GM23338 (cell line): ENCODE measurements at regions not wholly inside any gene's neighbourhood (a gene's known extent, or its start where the extent isn't known, plus 50 kb on each side); places are given as distances from the start of the nearest gene placed in this dataset.

Source experiments
- ATAC-seq: fragments of 200-7000 bp; cut with Tn5 transposase; 3 replicates; pipeline ENCODE4 v1.9.1; 2020
- DNase-seq: peaks from one replicate; pipeline ENCODE4 v3.0.0-alpha.2; 2015; ENCODE audit warnings: low spot score
- H2AFZ ChIP-seq: fragments of 200-600 bp; sonication (generic); 2 replicates; pipeline ENCODE4 v1.8.0; 2016; ENCODE audit warnings: antibody characterized with exemption, mild to moderate bottlenecking, moderate library complexity
- H3F3A ChIP-seq: fragments of 200-600 bp; sonication (generic); replicated peaks from 2 replicates; pipeline ENCODE4 v1.8.0; 2017; ENCODE audit warnings: antibody characterized with exemption, mixed run types, low read depth
- H3K27ac ChIP-seq: fragments of 200-600 bp; sonication (generic); 2 replicates; pipeline ENCODE4 v1.6.1; 2016; ENCODE audit warnings: low read depth
- H3K27me3 ChIP-seq: fragments of 200-600 bp; sonication (generic); 2 replicates; pipeline ENCODE4 v1.8.0; 2016; ENCODE audit warnings: mild to moderate bottlenecking, mixed run types, moderate library complexity; ENCODE audit not compliant: insufficient read depth
- H3K36me3 ChIP-seq: fragments of 200-600 bp; sonication (generic); 2 replicates; pipeline ENCODE4 v1.8.0; 2016; ENCODE audit warnings: mild to moderate bottlenecking; ENCODE audit not compliant: insufficient read depth
- H3K4me1 ChIP-seq: fragments of 200-600 bp; sonication (generic); 2 replicates; pipeline ENCODE4 v1.8.0; 2016; ENCODE audit warnings: mild to moderate bottlenecking, moderate library complexity; ENCODE audit not compliant: insufficient read depth
- H3K4me2 ChIP-seq: fragments of 200-600 bp; sonication (generic); 2 replicates; pipeline ENCODE4 v1.7.1; 2017; ENCODE audit warnings: mixed run types
- H3K4me3 ChIP-seq: fragments of 200-600 bp; sonication (generic); 2 replicates; pipeline ENCODE4 v1.6.1; 2016; ENCODE audit warnings: mixed run types
- H3K79me2 ChIP-seq: fragments of 200-600 bp; sonication (generic); replicated peaks from 2 replicates; pipeline ENCODE4 v1.8.0; 2017; ENCODE audit warnings: mild to moderate bottlenecking; ENCODE audit not compliant: insufficient read depth
- H3K9me2 ChIP-seq: fragments of 200-600 bp; sonication (generic); 2 replicates; pipeline ENCODE4 v1.8.0; 2017; ENCODE audit not compliant: insufficient read depth
- H4K20me1 ChIP-seq: fragments of 200-600 bp; sonication (generic); replicated peaks from 2 replicates; pipeline ENCODE4 v1.8.0; 2017; ENCODE audit warnings: mild to moderate bottlenecking; ENCODE audit not compliant: insufficient read depth
- H3K27ac Mint-ChIP-seq: 2 replicates; pipeline ENCODE4 v1.8.0; 2020; ENCODE audit warnings: inconsistent platforms, mild to moderate bottlenecking, moderate library complexity, mixed read lengths
- H3K27me3 Mint-ChIP-seq: 3 replicates; pipeline ENCODE4 v1.8.0; 2022; ENCODE audit warnings: low read depth, mild to moderate bottlenecking, moderate library complexity, mixed read lengths, inconsistent platforms; ENCODE audit not compliant: insufficient read depth, poor library complexity
- H3K36me3 Mint-ChIP-seq: 3 replicates; pipeline ENCODE4 v1.8.0; 2021; ENCODE audit warnings: low read depth, mild to moderate bottlenecking, inconsistent platforms, moderate library complexity, mixed read lengths
- H3K4me1 Mint-ChIP-seq: 3 replicates; pipeline ENCODE4 v1.8.0; 2020; ENCODE audit warnings: mild to moderate bottlenecking, inconsistent platforms, mixed read lengths
- H3K4me3 Mint-ChIP-seq: 3 replicates; pipeline ENCODE4 v1.8.0; 2021; ENCODE audit warnings: moderate library complexity, mild to moderate bottlenecking, inconsistent platforms, mixed read lengths
- H3K9me3 Mint-ChIP-seq: 3 replicates; pipeline ENCODE4 v1.8.0; 2020; ENCODE audit warnings: moderate library complexity, mild to moderate bottlenecking, inconsistent platforms, mixed read lengths
- CREB1 ChIP-seq: fragments of 250-450 bp; sonication (Bioruptor Pico); IDR thresholded peaks from 2 replicates; pipeline ENCODE4 v1.5.0; 2020; ENCODE audit warnings: low read depth, mild to moderate bottlenecking, moderate library complexity
- CTCF ChIP-seq, 2 experiments: fragments of 200-600 bp in 1 of 2; sonication (generic) in 1 of 2; conservative IDR thresholded peaks; 2 replicates each; pipeline versions ENCODE4 v1.5.1 to v1.6.1; 2016 to 2017; ENCODE audit warnings: antibody characterized with exemption in 2 of 2, low read depth in 2 of 2, mild to moderate bottlenecking in 2 of 2, moderate library complexity in 1 of 2
- EZH2 ChIP-seq: fragments of 200-600 bp; sonication (generic); IDR thresholded peaks from one replicate; pipeline ENCODE4 v1.8.0; 2017; ENCODE audit warnings: antibody characterized with exemption, mild to moderate bottlenecking, low read depth; ENCODE audit not compliant: unreplicated experiment
- EZH2phosphoT487 ChIP-seq: fragments of 200-600 bp; sonication (generic); IDR thresholded peaks from one replicate; pipeline ENCODE4 v1.8.1; 2018; ENCODE audit warnings: antibody characterized with exemption; ENCODE audit not compliant: unreplicated experiment
- JUNB ChIP-seq: IDR thresholded peaks from one replicate; pipeline ENCODE4 v1.6.1; 2016; ENCODE audit warnings: antibody characterized with exemption; ENCODE audit not compliant: unreplicated experiment
- NANOG ChIP-seq: IDR thresholded peaks from 2 replicates; pipeline ENCODE4 v1.6.1; 2016; ENCODE audit warnings: antibody characterized with exemption, borderline replicate concordance
- POLR2AphosphoS5 ChIP-seq: IDR thresholded peaks from 2 replicates; pipeline ENCODE4 v1.6.1; 2016; ENCODE audit warnings: antibody characterized with exemption, low read depth
- STAT1 ChIP-seq: IDR thresholded peaks from one replicate; pipeline ENCODE4 v1.6.1; 2016; ENCODE audit warnings: antibody characterized with exemption; ENCODE audit not compliant: unreplicated experiment
- ZNF114 ChIP-seq: fragments of 250-450 bp; sonication (Bioruptor Pico); IDR thresholded peaks from 2 replicates; pipeline ENCODE4 v1.5.0; 2020; ENCODE audit warnings: mild to moderate bottlenecking, moderate library complexity
- ZNF331 ChIP-seq: fragments of 250-450 bp; sonication (Bioruptor Pico); IDR thresholded peaks from 2 replicates; pipeline ENCODE4 v1.5.0; 2020; ENCODE audit warnings: low read depth, mild to moderate bottlenecking, moderate library complexity
- ZNF462 ChIP-seq: fragments of 250-450 bp; sonication (Bioruptor Pico); IDR thresholded peaks from 2 replicates; pipeline ENCODE4 v1.5.0; 2020; ENCODE audit warnings: mild to moderate bottlenecking, moderate library complexity
- TF ChIP-seq, protein P1 (sequence below): IDR thresholded peaks from one replicate; pipeline ENCODE4 v1.6.1; 2018; ENCODE audit warnings: antibody characterized with exemption; ENCODE audit not compliant: unreplicated experiment
- TF ChIP-seq, protein P2 (sequence below): IDR thresholded peaks from 2 replicates; pipeline ENCODE4 v1.6.1; 2016; ENCODE audit warnings: antibody characterized with exemption

DNA sequence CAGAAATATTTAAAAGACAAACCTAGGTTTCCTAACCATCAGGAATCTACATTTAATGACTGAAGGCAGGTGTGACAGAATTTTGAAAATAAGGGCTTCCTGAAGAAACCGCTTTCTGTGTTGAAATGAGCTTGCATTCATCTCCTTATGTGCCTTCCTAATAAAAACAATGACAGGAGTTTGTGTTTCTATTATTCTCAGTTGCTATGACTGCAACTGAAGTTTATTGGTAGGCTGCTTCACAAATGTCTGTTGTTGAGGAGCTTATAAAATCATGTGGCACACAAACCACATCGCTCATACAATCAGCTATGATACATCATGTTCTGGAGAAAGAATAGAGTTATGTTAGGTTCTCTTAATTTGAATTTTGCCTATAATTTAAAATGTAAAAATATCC lies 362.7 kb upstream of the SLC8A1 start:
- Histone ChIP-seq H3K4me2 (no peak overlapping the region), H4K20me1 (no peaks in the 10 kb centered on the region), H3K27me3 (no peaks in the 10 kb centered on the region), H3F3A (no peaks in the 10 kb centered on the region), H3K36me3 (no peaks in the 10 kb centered on the region), H3K27ac (no peak overlapping the region), H3K4me3 (no peak overlapping the region), H3K4me1 (peaks cover 4% of the 10 kb centered on the region; the same call in 1 of the 2 replicates), H3K9me2 (no peaks in the 10 kb centered on the region), H2AFZ (no peak overlapping the region), H3K79me2 (no peaks in the 10 kb centered on the region)
- Mint-ChIP-seq H3K36me3 (no peaks in the 10 kb centered on the region), H3K27ac (no peak overlapping the region), H3K27me3 (no peaks in the 10 kb centered on the region), H3K4me3 (no peak overlapping the region), H3K4me1 (peaks cover 7% of the 10 kb centered on the region; the same call in 2 of the 3 replicates), H3K9me3 (no peaks in the 10 kb centered on the region)
- TF ChIP-seq ZNF114 (no peak), ZNF462 (no peak), NANOG (no peak), JUNB (no peak), POLR2AphosphoS5 (no peak), CREB1 (CRISPR knock-in tag) (no peak), ZNF331 (no peak), STAT1 (no peak), EZH2 (no peak), EZH2phosphoT487 (no peak), CTCF (conservative IDR thresholded peaks at IDR 0.05; ENCODE audit: low read depth in 2 of 2) (no peak)
- TF ChIP-seq, protein P1, sequence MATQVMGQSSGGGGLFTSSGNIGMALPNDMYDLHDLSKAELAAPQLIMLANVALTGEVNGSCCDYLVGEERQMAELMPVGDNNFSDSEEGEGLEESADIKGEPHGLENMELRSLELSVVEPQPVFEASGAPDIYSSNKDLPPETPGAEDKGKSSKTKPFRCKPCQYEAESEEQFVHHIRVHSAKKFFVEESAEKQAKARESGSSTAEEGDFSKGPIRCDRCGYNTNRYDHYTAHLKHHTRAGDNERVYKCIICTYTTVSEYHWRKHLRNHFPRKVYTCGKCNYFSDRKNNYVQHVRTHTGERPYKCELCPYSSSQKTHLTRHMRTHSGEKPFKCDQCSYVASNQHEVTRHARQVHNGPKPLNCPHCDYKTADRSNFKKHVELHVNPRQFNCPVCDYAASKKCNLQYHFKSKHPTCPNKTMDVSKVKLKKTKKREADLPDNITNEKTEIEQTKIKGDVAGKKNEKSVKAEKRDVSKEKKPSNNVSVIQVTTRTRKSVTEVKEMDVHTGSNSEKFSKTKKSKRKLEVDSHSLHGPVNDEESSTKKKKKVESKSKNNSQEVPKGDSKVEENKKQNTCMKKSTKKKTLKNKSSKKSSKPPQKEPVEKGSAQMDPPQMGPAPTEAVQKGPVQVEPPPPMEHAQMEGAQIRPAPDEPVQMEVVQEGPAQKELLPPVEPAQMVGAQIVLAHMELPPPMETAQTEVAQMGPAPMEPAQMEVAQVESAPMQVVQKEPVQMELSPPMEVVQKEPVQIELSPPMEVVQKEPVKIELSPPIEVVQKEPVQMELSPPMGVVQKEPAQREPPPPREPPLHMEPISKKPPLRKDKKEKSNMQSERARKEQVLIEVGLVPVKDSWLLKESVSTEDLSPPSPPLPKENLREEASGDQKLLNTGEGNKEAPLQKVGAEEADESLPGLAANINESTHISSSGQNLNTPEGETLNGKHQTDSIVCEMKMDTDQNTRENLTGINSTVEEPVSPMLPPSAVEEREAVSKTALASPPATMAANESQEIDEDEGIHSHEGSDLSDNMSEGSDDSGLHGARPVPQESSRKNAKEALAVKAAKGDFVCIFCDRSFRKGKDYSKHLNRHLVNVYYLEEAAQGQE, result no peak
- TF ChIP-seq, protein P2, sequence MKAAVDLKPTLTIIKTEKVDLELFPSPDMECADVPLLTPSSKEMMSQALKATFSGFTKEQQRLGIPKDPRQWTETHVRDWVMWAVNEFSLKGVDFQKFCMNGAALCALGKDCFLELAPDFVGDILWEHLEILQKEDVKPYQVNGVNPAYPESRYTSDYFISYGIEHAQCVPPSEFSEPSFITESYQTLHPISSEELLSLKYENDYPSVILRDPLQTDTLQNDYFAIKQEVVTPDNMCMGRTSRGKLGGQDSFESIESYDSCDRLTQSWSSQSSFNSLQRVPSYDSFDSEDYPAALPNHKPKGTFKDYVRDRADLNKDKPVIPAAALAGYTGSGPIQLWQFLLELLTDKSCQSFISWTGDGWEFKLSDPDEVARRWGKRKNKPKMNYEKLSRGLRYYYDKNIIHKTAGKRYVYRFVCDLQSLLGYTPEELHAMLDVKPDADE, result no peak
- DNase-seq, result no peak
- no peak for ATAC-seq
